SK-N-SH treated with all-trans-retinoic acid at 6 μM for 48 hours (cell line): ENCODE measurements at regions not wholly inside any gene's neighbourhood (a gene's known extent, or its start where the extent isn't known, plus 50 kb on each side); places are given as distances from the start of the nearest gene placed in this dataset.

Experiments used
- ATAC-seq: fragments of 200-7000 bp; cut with Tn5 transposase; 3 replicates; pipeline ENCODE4 v1.9.1; 2020; ENCODE audit warnings: mild to moderate bottlenecking, moderate library complexity
- BACH2 ChIP-seq: fragments of 250-450 bp; sonication (Bioruptor Pico); IDR thresholded peaks from 2 replicates; pipeline ENCODE4 v1.9.0; 2021; ENCODE audit warnings: mild to moderate bottlenecking, borderline replicate concordance
- CSDC2 ChIP-seq: fragments of 250-450 bp; sonication (Bioruptor Pico); IDR thresholded peaks from 2 replicates; pipeline ENCODE4 v1.5.0; 2020; ENCODE audit warnings: mild to moderate bottlenecking, moderate library complexity
- ESRRG ChIP-seq: fragments of 250-450 bp; sonication (Bioruptor Pico); IDR thresholded peaks from 2 replicates; pipeline ENCODE4 v1.6.1; 2021; ENCODE audit warnings: mild to moderate bottlenecking
- GLIS3 ChIP-seq: fragments of 250-450 bp; sonication (Bioruptor Pico); IDR thresholded peaks from 2 replicates; pipeline ENCODE4 v1.5.0; 2020; ENCODE audit warnings: mild to moderate bottlenecking, moderate library complexity
- OSR1 ChIP-seq: fragments of 250-450 bp; sonication (Bioruptor Pico); IDR thresholded peaks from 2 replicates; pipeline ENCODE4 v1.8.0; 2022; ENCODE audit warnings: moderate library complexity, mild to moderate bottlenecking, inconsistent platforms
- PPARA ChIP-seq: fragments of 250-450 bp; sonication (Bioruptor Pico); IDR thresholded peaks from 2 replicates; pipeline ENCODE4 v1.5.0; 2020; ENCODE audit warnings: mild to moderate bottlenecking, borderline replicate concordance
- RARB ChIP-seq: fragments of 250-450 bp; sonication (Bioruptor Pico); IDR thresholded peaks from 2 replicates; pipeline ENCODE4 v1.8.0; 2021; ENCODE audit warnings: mild to moderate bottlenecking, moderate library complexity
- SNAI2 ChIP-seq: fragments of 250-450 bp; sonication (Bioruptor Pico); IDR thresholded peaks from 2 replicates; pipeline ENCODE4 v1.5.0; 2020; ENCODE audit warnings: mild to moderate bottlenecking, moderate library complexity
- TOX ChIP-seq: fragments of 250-450 bp; sonication (Bioruptor Pico); IDR thresholded peaks from 2 replicates; pipeline ENCODE4 v1.8.0; 2021; ENCODE audit warnings: mild to moderate bottlenecking, moderate library complexity, borderline replicate concordance
- ZC3H10 ChIP-seq: fragments of 250-450 bp; sonication (Bioruptor Pico); IDR thresholded peaks from 2 replicates; pipeline ENCODE4 v1.5.1; 2021; ENCODE audit warnings: mild to moderate bottlenecking, moderate library complexity
- ZFP3 ChIP-seq: fragments of 250-450 bp; sonication (Bioruptor Pico); IDR thresholded peaks from 2 replicates; pipeline ENCODE4 v1.5.0; 2020; ENCODE audit warnings: mild to moderate bottlenecking, moderate library complexity
- ZFP30 ChIP-seq: fragments of 450-650 bp; formaldehyde crosslinking; IDR thresholded peaks from 2 replicates; pipeline ENCODE4 v1.5.0; 2022; ENCODE audit warnings: mild to moderate bottlenecking, moderate library complexity
- ZNF565 ChIP-seq: fragments of 450-650 bp; formaldehyde crosslinking; conservative IDR thresholded peaks from 2 replicates; pipeline ENCODE4 v1.5.0; 2020; ENCODE audit warnings: low read depth, mild to moderate bottlenecking, moderate library complexity
- ZNF70 ChIP-seq: fragments of 450-650 bp; formaldehyde crosslinking; IDR thresholded peaks from 2 replicates; pipeline ENCODE4 v1.5.0; 2020; ENCODE audit warnings: mild to moderate bottlenecking, moderate library complexity
- ZNF8 ChIP-seq: fragments of 450-650 bp; formaldehyde crosslinking; IDR thresholded peaks from 2 replicates; pipeline ENCODE4 v1.5.0; 2020; ENCODE audit warnings: mild to moderate bottlenecking, moderate library complexity
- TF ChIP-seq, protein P1 (sequence below): fragments of 250-450 bp; sonication (Bioruptor Pico); IDR thresholded peaks from 2 replicates; pipeline ENCODE4 v1.5.1; 2020; ENCODE audit warnings: low read depth, mild to moderate bottlenecking, moderate library complexity
- TF ChIP-seq, protein P2 (sequence below): fragments of 250-450 bp; sonication (Bioruptor Pico); IDR thresholded peaks from 2 replicates; pipeline ENCODE4 v1.8.0; 2020; ENCODE audit warnings: mild to moderate bottlenecking, moderate library complexity, borderline replicate concordance
- TF ChIP-seq, protein P3 (sequence below): fragments of 250-450 bp; sonication (Bioruptor Pico); IDR thresholded peaks from 2 replicates; pipeline ENCODE4 v1.8.0; 2021; ENCODE audit warnings: low read depth, mild to moderate bottlenecking, moderate library complexity, borderline replicate concordance
- TF ChIP-seq, protein P4 (sequence below): fragments of 250-450 bp; sonication (Bioruptor Pico); IDR thresholded peaks from 2 replicates; pipeline ENCODE4 v1.5.0; 2020; ENCODE audit warnings: mild to moderate bottlenecking, moderate library complexity

DNA sequence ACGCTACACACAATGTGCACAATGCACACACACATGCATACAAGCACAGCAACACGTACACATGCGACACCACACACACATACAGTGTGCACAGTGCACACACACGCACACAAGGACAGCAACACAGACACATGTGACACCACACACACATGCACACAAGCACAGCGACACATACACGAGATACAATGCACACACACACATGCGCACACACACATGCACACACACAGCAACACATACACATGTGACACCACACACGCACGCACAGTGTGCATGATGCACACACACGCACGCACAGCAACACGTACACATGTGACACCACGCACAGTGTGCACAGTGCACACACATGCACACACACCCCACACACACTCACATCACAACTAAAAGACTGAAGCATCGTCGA lies 327.3 kb downstream of the THBS2 start (continued):
- no peak for TF ChIP-seq ZC3H10 (CRISPR knock-in tag)
- no peak for TF ChIP-seq ZFP3 (CRISPR knock-in tag)
- TF ChIP-seq, all 23 proteins: peak for 0

DNA sequence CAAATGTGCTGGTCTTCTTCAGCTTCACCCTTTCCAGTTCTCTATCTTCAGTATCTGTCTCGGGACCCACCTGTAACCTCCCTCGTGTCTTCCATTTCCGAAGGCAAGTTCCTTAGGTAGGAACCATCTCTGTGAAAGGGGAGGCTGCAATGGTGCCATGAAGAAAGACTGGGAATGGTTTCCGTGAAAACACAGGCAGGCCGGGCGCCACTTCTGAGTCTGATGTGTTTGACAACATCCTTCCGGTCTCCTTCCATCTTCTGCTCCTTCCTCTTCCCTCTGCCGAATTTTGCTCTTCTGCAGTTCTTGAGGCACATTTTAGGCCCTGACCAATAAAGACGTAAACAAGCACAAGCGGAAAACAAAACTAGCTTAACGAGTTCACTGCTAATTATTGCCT lies 328.0 kb downstream of the THBS2 start:
- ATAC-seq: no peak
- TF ChIP-seq SNAI2 (CRISPR knock-in tag): no peak
- TF ChIP-seq, all 23 proteins: peak for 0

DNA sequence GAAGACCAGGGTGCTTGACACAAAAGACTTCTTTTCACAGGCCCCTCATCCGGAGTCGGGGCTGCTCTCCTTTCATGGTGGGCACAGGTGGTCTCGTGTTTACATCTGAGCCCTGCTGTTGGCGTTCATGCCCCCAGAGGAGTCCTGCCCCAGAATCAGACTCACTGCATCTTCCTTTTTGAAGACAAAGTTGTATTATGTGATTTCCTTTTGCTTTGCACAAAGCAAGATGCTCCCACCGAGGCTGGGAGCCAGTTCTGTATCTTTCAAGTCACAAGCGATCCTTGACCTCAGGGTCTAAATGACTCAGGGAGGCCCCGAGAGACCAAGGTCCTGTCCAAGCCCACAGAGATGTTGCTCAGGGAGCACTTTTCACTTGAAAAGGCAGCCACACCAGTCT lies 330.5 kb downstream of the THBS2 start:
- no peak for TF ChIP-seq ESRRG
- TF ChIP-seq BACH2 (CRISPR knock-in tag): no peak
- TF ChIP-seq ZNF565 (CRISPR knock-in tag): no peak
- no peak for TF ChIP-seq PPARA (CRISPR knock-in tag)
- no peak for TF ChIP-seq ZNF8
- TF ChIP-seq GLIS3: no peak
- ATAC-seq: no peak

DNA sequence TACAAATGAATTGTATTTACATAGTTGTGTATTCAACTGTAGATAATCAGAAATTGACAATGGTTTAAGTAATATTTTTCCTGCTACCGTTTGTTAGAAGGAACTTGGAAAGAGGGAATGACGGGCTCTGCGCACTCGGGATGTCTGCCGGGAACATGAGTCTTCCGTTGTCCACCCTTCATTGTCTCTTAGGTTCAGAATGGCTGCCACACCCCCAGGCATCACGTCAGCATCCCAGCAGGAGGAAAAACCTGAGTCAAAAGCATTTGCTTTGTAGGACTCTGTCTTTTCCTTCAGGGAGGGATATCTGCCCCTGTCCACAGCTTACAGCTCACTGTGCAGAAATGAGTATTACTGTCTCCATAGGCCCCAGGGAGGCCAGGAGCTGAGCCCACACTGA lies 331.2 kb downstream of the THBS2 start:
- no peak for ATAC-seq
- TF ChIP-seq ZFP30 (no peak), BACH2 (CRISPR knock-in tag) (no peak), ZC3H10 (CRISPR knock-in tag) (no peak), ZNF8 (no peak), PPARA (CRISPR knock-in tag) (no peak), ZNF70 (CRISPR knock-in tag) (no peak), ESRRG (no peak), OSR1 (CRISPR knock-in tag) (no peak), RARB (CRISPR knock-in tag) (no peak), CSDC2 (no peak), TOX (CRISPR knock-in tag) (no peak)
- TF ChIP-seq, protein P1, sequence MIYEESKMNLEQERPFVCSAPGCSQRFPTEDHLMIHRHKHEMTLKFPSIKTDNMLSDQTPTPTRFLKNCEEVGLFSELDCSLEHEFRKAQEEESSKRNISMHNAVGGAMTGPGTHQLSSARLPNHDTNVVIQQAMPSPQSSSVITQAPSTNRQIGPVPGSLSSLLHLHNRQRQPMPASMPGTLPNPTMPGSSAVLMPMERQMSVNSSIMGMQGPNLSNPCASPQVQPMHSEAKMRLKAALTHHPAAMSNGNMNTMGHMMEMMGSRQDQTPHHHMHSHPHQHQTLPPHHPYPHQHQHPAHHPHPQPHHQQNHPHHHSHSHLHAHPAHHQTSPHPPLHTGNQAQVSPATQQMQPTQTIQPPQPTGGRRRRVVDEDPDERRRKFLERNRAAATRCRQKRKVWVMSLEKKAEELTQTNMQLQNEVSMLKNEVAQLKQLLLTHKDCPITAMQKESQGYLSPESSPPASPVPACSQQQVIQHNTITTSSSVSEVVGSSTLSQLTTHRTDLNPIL: no peak
- TF ChIP-seq, protein P2, sequence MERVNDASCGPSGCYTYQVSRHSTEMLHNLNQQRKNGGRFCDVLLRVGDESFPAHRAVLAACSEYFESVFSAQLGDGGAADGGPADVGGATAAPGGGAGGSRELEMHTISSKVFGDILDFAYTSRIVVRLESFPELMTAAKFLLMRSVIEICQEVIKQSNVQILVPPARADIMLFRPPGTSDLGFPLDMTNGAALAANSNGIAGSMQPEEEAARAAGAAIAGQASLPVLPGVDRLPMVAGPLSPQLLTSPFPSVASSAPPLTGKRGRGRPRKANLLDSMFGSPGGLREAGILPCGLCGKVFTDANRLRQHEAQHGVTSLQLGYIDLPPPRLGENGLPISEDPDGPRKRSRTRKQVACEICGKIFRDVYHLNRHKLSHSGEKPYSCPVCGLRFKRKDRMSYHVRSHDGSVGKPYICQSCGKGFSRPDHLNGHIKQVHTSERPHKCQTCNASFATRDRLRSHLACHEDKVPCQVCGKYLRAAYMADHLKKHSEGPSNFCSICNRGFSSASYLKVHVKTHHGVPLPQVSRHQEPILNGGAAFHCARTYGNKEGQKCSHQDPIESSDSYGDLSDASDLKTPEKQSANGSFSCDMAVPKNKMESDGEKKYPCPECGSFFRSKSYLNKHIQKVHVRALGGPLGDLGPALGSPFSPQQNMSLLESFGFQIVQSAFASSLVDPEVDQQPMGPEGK (CRISPR knock-in tag): no peak
- TF ChIP-seq, protein P3, sequence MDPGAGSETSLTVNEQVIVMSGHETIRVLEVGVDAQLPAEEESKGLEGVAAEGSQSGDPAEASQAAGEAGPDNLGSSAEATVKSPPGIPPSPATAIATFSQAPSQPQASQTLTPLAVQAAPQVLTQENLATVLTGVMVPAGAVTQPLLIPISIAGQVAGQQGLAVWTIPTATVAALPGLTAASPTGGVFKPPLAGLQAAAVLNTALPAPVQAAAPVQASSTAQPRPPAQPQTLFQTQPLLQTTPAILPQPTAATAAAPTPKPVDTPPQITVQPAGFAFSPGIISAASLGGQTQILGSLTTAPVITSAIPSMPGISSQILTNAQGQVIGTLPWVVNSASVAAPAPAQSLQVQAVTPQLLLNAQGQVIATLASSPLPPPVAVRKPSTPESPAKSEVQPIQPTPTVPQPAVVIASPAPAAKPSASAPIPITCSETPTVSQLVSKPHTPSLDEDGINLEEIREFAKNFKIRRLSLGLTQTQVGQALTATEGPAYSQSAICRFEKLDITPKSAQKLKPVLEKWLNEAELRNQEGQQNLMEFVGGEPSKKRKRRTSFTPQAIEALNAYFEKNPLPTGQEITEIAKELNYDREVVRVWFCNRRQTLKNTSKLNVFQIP (CRISPR knock-in tag): no peak
- TF ChIP-seq, all 23 proteins: peak for 0

DNA sequence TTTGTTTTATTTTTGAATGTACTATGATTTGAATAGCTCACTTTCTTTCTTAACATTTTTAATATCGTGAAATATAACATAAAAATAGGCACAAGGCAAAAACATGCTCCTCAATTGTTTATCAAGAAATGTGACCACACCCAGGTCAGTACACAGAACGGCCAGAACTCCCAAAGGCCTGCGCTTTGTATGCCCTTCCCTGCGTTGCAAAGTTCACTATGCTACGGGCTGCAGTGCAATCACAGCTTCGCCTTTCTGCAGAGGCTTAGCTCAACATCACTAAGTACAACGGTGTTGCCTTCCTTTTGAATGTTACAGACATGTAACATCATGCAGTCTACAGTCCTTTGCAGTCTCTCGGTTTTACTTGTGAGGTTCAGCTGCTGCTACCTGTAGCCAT lies 333.4 kb downstream of the THBS2 start:
- no peak for ATAC-seq

More for the DNA sequence above, 333.4 kb downstream of the THBS2 start:
- TF ChIP-seq BACH2 (CRISPR knock-in tag) (no peak), ESRRG (no peak)
- TF ChIP-seq, protein P4, sequence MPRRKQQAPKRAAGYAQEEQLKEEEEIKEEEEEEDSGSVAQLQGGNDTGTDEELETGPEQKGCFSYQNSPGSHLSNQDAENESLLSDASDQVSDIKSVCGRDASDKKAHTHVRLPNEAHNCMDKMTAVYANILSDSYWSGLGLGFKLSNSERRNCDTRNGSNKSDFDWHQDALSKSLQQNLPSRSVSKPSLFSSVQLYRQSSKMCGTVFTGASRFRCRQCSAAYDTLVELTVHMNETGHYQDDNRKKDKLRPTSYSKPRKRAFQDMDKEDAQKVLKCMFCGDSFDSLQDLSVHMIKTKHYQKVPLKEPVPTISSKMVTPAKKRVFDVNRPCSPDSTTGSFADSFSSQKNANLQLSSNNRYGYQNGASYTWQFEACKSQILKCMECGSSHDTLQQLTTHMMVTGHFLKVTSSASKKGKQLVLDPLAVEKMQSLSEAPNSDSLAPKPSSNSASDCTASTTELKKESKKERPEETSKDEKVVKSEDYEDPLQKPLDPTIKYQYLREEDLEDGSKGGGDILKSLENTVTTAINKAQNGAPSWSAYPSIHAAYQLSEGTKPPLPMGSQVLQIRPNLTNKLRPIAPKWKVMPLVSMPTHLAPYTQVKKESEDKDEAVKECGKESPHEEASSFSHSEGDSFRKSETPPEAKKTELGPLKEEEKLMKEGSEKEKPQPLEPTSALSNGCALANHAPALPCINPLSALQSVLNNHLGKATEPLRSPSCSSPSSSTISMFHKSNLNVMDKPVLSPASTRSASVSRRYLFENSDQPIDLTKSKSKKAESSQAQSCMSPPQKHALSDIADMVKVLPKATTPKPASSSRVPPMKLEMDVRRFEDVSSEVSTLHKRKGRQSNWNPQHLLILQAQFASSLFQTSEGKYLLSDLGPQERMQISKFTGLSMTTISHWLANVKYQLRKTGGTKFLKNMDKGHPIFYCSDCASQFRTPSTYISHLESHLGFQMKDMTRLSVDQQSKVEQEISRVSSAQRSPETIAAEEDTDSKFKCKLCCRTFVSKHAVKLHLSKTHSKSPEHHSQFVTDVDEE (CRISPR knock-in tag): no peak
